HG03025 (cell line): ENCODE measurements at regions not wholly inside any gene's neighbourhood (a gene's known extent, or its start where the extent isn't known, plus 50 kb on each side); places are given as distances from the start of the nearest gene placed in this dataset.
"Not testable (repeated sequence)": the region's sequence is repeated elsewhere in the genome, so short reads cannot be mapped to it uniquely, and the experiment has no call there.

Source experiments
- ATAC-seq: cut with Tn5 transposase; IDR thresholded peaks from one replicate; pipeline ENCODE4 v1.9.1; 2021; ENCODE audit warnings: mild to moderate bottlenecking, moderate library complexity; ENCODE audit not compliant: unreplicated experiment, low FRiP score

DNA sequence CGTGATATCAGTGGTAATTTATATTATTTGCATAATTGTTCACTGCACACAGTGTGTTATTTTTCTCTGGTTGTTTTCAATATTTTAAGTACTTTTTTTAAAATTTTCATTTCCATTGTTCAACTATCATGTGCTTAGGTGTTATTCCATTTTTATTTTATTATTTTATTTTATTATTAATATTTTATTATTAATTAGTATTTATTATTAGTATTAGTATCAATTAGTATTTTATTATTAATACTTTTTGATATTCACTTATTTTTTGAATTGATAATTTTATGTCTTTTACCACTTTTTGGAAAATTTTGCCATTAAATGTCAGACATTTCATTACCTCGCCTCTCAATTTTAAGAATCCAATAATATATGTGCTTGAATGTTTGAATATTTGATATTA lies 593.8 kb upstream of the GRM3 start:
- ATAC-seq: no peak

DNA sequence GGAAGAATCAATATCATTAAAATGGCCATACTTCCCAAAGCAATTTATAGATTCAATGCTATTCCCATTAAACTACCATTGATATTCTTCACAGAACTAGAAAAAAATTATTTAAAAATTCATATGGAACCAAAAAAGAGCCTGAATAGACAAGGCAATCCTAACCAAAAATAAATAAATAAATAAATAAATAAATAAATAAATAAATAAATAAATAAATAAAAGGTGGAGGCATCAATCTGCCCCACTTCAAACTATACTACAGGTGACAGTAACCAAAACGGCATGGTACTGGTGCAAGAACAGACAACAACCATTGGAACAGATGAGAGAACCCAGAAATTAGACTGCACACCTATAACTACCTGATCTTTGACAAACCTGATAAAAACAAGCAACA lies 598.5 kb upstream of the GRM3 start:
- not testable (repeated sequence) for ATAC-seq

DNA sequence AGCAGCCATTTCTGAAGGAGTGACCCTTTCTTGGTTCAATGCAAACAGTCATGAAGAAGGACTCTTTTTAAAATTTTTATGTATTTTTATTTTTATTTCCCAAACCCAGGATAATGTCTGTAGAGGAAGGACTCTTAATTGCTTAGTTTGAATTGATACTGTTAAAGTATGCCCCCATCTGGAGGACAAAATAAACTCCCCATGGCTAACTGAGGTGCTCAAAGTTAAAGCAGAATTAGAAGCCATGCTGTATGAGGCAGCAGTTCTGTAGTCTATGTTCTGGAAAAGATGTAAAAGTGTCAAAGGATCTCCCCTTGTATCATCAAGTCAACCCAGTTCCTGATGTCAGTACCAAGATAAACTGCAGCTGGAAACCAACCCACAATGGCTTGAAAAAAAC lies 617.9 kb upstream of the GRM3 start:
- no peak for ATAC-seq

DNA sequence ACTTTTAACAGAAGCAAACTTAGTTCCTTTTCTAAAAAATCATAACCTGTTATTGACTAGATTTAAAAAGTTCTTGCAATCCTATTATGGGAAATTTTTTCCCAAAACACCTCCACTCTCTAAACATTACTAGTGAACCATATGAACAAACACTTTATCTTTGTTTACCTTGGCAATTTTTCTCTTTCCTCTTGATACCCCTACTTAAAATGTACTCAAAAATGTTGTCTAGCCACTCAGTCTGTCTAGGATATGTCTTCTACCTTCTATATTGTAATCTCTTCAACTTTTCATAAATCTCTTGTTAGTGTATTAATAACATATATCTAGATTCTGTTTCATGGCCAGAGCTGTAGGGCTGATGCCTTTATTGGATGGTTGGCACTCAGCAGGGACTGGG lies 630.0 kb upstream of the GRM3 start:
- no peak for ATAC-seq

DNA sequence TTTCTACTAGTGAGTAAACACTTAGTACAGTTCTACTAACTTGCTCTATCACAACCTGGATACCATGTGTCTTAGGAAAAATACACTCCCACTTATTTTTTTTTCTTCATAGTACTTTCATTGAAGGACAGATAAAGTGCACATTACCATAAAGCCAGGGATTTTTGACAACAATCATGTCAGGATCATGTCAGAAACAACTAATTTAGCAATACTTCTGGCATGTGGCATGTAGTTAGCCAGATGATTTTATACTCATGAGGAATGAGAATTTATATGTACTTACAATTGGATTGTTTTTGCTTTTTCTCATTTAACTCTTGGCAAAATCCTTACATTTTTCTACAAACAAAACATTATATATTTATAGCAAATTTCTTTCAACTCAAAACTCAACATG lies 630.7 kb upstream of the GRM3 start:
- no peak for ATAC-seq

DNA sequence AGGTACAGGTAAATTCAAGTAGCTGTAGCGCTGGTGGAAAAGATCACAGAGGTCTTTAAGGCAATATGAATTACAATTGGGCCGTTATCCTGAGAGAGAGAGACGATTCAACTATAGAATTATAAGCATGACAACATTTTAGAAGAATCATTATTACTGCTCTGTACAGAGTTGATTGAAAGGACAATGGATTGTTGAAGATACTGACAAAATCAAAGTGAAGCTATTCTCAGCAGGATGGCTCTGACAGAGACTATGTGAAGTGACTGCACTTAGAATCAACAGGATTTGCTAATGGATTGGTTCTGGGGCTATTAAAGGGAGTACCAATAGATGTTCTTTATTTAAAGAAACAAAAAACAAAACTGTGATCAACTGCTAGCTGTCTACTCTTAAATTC lies 634.8 kb upstream of the GRM3 start:
- no peak for ATAC-seq

DNA sequence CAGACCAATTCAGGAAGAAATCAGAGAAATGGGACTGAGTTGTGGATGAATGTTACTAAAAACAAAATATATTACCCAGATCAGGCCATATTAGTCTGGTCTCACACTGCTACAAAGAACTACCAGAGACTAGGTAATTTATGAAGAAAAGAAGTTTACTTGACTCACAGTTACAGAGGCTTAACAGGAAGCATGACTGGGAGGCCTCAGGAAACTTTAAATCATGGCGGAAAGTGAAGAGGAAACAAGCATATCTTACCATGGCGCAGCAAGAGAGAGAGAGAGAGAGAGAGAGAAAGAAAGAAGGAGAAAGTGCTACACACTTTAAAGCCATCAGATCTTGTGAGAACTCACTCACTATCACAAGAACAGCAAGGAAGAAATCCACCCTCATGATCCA lies 636.8 kb upstream of the GRM3 start:
- ATAC-seq: no peak

DNA sequence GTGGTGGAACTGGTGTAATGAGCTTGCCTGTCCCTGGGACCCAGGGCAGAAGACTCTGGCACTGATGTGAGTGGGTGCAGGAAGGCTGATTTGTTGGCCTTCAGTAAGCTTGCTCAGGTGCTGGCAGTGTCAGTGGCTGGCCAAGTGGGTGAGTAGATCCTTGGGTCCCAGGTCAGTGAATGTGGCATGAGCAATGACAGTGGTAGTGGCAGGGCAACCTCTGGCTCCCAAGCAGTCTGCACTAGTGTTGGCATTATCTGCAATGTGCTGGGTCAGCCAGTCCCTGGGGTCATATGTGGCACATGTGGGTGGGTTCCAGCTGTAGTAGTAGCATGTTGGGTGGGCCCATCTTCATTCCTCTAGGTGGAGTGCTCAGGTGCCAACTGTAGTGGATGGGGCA lies 640.9 kb upstream of the GRM3 start:
- no peak for ATAC-seq

DNA sequence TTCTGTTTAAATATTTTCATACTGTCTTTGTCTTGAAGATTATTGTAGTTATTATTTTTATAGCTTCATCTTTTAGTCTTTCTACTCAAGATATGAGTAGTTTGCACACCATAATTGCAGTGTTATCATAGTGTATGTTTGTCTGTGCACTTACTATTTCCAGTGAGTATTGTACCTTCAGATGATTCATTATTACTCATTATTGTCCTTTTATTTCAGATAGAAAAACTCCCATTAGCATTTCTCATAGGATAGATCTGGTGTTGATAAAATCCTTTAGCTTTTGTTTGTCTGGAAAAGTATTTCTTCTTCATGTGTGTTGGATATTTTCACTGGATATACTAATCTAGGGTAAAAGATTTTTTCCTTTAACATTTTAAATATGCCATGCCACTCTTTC lies 646.2 kb upstream of the GRM3 start:
- ATAC-seq: no peak

DNA sequence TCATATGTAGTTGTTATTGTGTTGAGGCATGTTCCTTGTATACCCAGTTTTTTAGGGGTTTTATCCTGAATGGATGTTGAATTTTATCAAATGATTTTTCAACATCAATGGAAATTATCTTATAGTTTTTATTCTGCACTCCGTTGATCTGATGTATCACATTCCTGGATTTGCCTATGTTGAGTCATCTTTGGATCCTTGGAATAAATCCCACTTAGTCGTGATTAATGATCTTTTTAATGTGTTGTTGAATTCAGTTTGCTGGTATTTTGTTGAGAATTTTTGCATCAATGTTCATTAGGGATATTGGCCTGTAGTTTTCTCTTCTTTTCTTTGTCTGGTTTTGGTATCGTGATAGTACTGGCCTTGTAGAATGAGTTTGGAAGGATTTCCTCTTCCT lies 648.6 kb upstream of the GRM3 start:
- ATAC-seq: no peak

DNA sequence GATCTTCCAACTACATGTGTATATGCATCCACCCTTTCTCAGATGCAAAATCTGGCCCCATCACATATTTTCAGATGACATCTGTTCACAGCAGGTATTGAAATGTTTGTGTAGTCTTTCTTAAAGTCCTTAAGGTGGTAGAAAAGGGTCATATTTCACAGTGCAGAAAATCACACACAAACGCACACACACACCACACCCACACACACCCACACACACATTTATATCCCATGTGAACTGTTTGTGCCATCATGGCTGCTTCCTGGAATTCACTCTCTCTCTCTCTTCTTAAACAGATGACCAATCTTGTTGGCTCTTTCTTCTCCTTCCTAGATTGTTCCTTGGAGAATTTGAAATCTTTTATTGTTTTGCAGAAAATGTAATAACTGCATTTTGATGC lies 663.0 kb upstream of the GRM3 start:
- no peak for ATAC-seq

DNA sequence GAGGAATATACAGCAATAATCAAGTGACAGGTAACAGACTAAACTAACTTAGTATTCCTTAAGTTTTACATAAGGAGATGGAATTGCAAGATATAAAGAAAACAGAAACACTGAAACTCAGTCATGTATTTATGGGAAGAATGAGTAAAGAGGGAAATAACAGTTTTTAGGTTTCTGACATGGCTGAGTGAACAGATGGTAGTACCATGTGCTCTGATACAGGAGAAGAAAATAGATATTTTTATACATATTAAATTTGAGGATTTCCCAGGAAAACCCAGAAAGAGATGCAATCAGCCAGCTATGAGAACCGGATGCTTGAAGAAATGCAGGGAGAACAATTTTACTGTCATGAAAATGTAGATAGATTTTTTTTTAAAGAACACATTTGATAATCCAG lies 669.5 kb upstream of the GRM3 start:
- ATAC-seq: no peak

DNA sequence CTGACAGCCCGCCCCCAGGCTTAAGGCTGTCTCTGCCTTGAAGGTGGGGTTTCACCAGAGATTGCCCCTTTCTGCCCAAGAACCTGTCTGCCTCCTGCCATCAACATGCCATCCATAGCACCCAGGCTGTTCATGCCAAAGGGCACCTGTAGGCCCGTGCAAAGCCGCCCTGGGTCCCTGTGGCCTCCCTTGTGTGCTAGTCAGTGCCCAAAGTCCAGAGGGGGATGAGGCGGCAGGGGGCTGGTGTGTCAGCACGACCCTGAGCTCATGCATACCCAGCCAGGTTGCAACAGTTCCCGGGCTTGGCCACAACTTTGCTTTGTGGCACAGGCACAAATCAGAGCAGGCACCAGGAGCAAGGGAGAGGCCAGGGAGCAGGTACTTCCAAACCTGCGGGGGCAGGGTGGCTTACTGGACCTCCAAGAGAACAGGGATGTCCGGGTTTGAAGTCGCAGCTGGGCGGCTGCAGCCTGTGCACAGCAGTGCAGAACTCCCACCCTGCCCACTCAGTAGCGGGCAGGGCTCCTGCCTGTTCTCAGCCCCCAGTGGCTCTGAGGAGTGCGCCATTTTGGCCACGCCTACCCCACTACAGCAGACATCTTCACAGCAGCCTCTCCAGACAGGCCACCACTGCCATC lies 671.1 kb upstream of the GRM3 start:
- no peak for ATAC-seq

DNA sequence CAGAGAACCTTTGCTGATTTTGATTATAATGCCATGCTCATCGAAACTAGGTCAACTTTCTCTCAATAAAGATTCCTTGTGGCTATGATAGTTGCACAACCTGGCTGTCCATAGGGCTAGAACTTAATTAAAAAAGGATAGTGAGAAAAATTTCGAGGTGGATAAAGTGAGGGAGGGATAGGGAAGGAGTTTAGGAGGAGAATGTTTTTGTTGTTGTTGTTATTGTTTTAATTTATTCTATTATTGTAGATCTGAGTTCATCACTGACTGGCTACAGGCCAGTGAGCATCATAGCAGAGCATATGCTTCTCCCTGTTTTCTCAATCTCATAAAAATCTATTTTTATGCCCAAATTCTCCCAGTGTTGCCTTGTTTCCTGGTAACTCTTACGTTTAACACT lies 688.7 kb upstream of the GRM3 start:
- no peak for ATAC-seq

DNA sequence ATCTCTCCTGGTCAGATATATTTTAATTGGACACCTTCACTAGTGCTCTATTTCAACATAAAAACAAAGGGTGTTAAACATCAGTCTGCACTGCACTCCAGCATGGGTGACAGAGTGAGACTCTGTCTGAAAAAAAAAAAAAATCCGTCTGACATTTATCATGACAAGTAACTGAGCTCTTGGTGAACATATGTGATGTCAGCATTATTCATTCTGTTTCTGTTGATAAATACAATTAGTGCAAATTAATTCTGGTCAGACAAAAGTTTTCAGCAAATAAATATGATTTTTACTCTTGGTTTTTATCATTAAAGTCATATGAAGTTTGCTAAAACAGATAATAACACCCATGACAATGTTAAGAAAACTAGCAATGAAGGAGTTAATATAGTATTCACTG lies 692.8 kb upstream of the GRM3 start:
- ATAC-seq: no peak

DNA sequence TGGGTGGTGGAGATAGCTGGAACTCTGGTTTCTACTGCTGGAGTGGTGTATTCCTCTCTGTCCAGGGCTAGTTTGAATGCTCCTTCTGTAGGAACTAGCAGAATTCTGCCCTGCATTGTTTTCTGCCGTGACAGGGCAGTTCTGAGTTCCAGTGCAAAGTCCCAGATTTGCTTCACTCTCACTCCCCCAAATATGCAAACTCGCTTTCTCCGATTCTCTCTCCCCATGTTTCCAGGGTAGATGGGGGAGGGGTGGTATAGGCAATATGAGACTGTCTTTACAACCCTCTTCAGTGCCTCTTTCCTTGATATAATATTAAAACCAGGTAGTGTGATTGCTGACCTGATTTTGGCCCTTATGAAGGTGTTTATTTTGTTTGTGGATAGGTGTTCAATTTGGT lies 693.3 kb upstream of the GRM3 start:
- no peak for ATAC-seq

DNA sequence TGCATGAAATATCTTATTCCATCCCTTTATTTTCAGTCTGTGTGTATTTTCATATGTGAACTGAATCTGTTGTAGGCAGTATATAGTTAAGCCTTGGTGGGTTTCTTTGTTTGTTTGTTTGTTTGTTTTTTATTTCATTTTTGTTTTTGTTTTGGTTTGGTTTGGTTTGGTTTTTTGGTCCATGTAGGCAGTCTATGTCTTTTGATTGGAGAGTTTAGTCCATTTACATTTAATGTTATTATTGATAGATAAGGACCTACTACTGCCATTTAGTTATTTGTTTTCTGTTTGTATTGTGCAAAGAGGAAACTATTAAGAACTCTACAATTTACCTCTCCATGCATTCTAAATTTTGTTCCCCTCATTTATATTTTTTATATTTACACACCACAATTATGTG lies 695.9 kb upstream of the GRM3 start:
- no peak for ATAC-seq

DNA sequence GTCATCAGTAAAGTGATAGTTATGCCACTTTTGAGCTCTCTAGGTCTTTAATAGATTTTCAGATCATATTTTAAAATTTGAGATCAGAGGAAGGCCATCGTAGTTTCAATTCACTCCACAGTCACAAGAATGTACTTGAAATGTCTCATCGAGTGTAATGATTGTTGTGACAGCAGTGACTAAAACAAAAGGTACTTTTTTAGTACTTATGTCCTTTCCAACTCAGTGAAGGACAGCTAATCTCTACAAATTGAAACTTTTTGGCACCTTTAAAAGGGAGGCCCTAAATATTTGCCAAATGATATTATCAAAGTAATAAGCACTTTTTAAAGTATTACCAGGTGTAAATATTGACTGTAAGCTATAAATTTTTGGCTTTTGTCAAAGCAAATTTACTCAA lies 702.9 kb upstream of the GRM3 start:
- ATAC-seq: no peak

DNA sequence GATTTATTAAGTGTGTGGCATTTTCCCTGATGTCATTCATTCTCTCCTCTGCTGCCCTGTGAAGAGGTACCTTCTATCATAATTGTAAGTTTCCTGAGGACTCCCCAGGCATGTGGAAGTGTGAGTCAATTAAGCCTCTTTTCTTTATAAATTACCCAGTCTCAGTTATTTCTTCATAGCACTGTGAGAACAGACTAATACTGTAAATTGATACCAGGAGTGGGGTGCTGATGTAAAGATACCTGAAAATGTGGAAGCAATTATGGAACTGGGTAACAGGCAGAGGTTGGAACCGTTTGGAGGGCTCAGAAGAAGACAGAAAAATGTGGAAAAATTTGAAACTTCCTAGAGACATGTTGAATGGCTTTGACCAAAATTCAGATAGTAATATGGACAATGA lies 711.8 kb upstream of the GRM3 start:
- ATAC-seq: no peak

DNA sequence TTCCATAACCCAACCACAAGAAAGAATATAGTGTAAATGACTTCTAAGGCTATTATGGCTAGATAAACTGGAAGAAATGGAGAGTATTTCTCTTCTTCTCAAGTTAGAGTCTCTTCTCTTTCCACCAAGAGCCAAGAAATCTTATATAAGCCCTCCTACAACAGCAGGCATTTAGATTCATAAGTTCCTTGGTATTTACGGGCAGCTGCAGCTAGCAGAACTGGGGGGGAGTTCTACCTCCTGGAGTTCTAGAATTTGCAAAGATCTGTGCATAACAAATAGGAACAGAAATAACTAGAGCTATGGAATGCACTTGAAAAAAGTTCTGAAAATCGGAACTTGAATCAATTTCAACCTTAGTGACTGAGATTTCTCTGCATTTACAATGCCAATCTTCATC lies 715.2 kb upstream of the GRM3 start:
- ATAC-seq: no peak

DNA sequence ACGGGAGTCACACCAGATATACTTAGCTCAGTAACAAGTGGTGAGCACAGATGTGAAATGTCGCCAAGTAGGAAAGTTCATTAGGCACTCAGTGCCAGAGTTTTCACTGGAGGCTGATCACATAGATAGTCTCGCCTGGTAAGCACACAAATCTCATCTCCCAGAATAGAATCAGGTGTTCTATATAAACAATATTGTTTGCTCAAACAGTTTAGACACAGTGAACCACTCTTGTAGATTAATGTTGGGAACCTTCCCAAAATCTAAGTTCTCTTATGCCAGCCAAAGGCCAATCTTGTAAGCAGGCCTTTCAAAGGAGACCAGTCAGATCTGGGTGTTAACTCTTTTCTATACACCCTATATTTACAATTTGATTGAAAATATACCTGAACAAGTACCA lies 716.5 kb upstream of the GRM3 start:
- ATAC-seq: no peak

DNA sequence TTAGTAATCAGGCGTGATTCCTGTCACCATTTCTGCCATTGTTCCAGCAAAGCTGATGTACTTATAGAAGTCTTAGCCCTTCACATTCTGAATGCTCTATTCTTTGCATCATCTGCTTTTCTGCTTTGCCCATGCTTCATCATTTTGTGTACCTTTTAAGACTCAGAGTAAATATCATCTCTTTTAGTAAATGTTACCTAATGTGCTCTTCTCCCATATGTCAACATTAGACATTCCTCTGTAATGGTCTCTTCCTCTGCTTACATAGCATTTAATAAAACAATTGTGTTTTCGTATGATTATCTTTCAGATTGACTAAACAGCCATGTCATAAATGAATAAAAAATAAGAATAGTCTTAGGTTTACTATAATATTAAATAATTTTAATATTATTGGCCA lies 719.6 kb upstream of the GRM3 start:
- no peak for ATAC-seq

DNA sequence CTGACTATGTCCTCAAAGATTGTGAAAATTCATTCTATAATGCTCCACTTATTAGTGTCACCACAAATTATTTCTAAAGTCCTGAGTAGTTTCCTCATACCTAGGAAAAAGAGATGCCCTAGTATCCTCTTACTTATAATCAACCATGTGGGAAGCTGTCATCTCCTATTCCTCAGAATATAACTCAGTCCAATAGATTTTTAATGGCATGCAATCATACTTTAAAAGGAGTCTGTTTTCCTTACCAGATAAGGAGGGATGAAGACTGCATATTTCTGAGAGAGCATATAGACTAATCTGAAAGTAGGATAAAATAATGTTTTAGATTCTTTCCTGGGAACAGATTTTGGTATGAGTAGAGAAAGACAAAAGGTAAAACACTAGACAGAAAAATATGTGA lies 727.7 kb upstream of the GRM3 start:
- no peak for ATAC-seq
